AML-193 (cell line): ENCODE measurements at regions not wholly inside any gene's neighbourhood (a gene's known extent, or its start where the extent isn't known, plus 50 kb on each side); places are given as distances from the start of the nearest gene placed in this dataset.
A peak's percentile ranks its signal among the peaks of the same experiment; 100 is the strongest.

Experiments used
- DNase-seq, 2 experiments: peaks; one replicate each; lab custom pipeline; 2025; lab: John Stamatoyannopoulos, UW

DNA sequence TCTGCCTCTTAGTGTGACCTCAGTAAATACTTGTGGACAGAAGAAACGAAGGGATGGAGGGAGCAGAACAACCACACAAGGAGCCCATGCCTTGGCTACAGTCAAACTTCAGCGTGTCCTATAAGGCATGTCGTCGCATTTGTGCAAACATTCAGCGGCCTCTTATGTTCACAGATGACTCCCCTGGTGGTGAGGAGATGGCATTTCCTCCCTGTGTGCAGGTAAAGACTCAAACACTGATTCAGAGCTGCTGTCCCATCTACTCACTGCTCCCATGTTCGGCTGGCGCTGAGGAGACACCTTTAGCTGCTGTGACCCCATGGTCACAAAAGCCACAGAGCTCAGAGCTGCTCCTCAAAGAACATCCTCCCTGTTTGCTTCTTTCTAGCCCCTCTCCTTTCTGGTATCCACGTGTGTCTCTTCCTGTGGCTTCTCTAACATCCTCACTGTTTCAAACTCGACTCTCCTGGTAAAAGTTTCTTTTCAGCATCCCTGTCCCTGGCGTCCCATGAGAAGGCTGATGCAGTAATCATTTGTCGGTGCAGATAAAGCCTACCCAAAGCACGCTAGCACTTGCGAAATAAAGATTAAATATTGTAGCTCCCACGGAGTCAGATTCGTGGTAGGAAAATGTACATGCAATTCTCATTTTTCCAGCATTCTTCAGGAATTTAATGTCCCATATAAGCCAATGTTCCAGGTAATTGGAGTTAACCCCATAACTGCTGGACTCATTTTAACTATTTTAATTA lies 124.9 kb upstream of the NEBL start:
- DNase-seq = no peak

DNA sequence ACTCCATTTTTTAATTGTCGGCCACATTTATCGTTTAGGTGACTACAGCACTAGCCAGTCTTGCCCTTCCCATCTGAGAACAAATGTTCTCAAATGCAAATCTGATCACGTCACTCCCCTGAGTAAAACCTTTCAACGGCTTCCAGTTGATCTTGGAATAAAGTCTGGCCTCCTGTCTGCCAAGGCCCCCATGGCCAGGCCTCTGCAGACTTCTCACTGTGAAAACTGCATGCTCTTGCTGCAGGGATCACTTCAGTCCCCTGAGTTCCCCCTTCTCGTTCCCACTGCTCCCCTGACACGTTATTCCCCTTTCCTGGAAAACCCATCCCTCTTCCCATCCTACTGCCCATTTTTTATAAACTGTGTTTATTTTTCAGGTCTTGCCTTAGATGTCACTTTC lies 124.1 kb upstream of the NEBL start:
- DNase-seq = no peak

DNA sequence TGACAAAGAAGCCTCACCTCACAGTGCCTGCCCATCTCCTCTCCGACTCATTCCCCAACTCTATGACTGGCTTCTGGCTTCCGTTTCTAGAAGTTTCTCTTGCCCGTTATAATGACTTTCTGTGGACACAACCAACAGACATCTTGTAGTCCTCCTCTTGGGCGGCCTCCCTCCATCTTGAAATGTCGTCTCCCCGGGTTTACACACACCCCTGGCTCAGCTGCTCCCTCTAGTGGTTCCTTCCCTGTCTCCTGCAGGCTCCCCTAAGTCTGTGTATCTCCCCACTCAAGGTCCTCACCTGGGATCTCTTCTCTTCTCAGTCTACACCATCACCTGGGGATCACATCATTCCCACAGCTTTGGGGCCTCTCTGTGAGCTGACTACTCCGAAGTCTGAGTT lies 123.4 kb upstream of the NEBL start:
- DNase-seq = peak in 1 of 2 experiments; percentile 21

DNA sequence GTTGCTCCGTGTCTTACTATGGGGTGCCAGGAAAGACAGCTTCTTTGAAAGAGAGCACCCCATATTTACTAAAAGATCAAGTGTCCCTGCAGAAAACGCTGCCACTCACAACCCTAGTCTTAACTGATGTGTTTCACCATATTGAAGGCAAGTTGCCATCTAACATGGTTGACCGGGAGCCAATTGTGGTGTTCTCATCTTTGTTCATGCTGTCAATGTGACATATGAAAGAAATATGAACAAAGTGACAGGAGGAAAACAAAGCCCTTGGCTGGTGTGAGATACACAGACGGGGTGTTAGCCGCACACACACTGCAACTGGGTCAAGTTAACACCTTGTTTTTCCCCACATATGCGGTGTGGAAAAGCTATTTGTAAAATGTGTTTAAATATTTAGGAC lies 122.3 kb upstream of the NEBL start:
- DNase-seq = no peak

DNA sequence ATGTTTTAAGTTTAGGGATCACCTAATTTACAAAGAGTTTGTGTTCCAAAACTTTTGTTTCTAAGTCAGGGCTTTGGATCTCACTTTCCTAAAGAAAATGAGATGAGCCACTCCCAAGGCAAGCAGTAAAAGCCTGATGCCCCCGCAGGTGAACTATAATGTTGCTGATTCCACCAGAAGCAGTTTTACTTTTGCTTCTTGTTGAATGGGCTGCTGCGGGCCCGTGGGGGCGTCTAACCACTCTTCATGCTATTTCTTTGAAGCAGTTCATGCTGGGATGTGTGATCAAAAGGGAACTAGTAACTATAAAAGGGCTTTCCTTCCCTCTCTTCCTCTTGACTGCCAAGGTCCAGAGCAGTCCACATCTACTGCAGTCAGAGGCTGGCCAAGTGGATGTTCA lies 118.7 kb upstream of the NEBL start:
- no peak for DNase-seq

DNA sequence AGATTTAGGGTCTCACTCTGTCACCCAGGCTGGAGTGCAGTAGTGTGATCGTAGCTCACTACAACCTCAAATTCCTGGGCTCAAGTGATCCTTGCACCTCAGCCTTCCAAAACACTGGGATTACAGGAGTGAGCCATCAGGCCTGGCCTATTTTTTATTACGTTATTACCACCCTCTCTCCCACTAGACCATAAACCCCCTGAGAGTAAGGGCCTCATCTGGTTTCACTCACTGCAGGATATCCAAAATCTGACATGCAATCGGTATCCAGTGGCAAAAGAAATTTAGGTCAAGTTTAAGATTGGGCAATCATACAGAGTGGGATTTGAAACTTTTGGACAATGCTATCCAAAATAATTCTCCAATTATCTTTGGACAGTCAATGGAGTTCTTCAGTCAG lies 117.0 kb upstream of the NEBL start:
- DNase-seq = no peak

DNA sequence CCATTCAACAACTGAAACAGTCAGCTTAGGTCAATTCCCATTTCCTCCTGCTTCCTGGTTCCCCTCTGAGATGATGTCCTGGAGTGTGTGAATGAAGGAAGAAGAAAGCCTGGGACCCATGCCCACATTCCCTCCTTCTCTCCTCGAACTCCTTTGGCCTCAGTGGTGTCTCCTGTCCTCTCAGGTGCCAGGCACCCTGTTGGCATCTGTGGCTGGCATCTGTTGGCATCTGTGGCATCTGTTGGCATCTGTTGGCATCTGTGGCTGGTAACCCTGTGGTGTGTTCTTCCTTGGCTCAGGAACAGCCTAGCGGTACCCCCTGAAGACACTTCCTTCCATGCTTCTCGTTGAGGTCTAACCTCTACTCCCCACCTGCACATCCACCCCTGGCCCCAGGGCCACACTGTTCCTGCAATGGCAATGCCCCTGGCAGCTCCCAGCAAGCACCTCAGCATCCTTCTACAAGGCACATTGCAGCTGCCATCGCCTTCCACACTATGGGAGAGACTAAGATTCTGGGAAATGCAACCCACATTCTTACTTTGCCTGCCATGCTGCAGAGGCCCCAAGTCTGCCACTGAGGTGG lies 114.4 kb upstream of the NEBL start:
- no peak for DNase-seq

DNA sequence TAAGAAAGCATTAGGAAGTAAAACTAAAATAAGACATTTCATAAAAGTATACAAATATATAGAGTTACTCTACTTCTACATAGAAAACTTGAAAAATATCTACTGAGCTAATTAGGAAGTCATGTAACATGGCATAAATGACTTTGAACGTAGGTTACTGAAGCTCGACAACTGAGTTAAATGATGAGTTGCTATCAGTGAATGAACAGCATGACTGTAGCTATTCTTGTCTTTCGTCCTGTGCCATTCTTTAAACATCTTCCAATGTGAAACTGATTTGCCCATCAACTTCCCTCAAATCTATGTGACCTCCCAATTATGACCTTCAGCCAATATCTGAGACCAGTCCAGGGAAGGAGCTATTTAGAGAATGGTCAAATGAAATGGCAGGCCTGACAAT lies 113.5 kb upstream of the NEBL start:
- no peak for DNase-seq

DNA sequence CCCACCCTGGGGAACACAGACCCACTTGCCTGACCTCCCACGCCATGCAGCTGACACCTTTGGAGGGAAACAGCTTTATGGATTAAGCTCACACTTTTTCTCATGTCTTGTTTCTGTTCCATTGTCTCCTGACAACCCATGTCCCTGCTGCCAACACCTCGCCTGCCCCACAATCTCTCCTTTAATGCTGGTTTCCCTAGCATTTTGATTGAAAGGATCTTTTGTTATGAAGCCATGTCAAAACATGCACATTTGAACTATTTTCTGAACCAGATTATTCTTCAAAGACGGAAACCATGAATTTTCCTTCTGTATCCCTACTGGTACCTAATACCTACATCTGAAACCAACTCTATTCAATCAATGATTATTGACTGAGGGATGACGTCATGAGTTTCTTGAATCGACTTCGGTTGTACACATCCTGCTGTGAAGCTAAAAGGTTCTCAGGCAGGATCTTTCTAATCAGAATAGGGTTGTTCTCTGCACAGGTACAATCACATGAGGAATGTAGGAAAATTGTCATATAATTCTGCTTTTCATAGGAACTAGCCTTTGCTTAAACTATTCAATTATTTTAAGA lies 106.2 kb upstream of the NEBL start:
- no peak for DNase-seq

DNA sequence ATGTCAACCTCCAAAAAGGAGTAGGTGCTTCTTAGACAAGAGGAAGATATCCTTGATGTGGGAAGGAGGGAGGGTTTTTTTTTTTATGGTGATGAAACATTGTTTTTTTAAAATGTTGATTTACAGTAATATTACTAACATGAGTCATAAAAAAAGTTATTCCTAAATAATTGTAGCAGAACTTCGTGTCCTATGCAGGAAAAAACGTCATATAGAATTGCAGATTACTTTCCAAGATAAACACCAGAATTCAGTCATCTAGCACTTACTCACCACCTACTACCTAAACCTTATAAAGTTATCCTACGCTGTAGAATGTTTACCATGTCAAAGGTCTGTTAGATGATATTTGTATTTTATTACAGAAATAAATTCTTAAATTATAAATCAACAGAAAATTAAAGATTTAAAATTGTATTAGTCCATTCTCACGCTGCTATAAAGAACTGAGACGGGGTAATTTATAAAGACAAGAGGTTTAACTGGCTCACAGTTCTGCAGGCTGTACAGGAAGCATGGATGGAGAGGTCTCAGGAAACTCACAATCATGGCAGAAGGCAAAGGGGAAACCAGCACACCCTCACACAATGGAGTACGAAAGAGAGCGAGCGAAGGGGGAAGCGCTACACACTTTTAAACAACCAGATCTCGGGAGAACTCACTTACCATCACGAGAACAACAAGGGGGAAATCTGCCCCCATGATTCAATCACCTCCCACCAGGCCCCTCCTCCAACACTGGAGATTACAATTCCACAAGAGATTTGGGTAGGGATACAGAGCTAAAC lies 105.2 kb upstream of the NEBL start:
- no peak for DNase-seq

DNA sequence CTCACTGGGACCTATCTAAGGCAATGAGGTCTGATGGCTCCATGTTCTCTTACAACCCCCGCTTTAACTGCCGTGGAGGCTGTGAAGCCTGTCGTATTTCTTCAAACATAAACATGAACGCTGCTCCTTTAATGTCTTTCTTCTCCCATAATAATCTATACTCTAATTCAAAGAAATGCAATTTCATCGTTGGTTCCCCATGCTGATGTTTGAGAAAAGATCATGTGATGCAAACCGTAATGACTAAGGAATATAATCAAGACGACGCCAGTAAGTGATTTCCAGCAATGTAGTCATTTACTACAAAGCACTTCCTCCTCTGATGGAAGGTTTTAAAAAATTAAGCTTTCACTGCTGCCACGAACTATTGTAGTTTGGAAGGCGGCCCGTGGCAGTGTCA lies 102.6 kb upstream of the NEBL start:
- no peak for DNase-seq

DNA sequence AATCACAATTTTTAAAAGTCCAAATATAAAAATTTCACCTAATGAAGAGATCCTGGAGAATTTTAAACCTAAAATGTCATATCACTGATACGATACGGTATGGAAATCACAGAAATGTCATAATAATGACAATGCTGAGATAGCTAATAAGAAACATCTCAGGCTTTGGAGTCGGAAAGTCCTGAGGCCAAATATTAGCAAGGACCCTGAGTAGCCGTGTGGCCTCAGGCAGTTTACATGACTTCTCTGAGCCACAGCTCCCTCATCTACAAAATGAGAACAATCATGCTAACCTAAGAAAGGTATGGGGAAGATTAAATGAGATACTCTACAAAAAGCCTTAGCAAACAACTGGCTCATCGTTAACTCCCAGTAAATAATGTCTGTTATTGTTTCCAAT lies 100.9 kb upstream of the NEBL start:
- DNase-seq = no peak

DNA sequence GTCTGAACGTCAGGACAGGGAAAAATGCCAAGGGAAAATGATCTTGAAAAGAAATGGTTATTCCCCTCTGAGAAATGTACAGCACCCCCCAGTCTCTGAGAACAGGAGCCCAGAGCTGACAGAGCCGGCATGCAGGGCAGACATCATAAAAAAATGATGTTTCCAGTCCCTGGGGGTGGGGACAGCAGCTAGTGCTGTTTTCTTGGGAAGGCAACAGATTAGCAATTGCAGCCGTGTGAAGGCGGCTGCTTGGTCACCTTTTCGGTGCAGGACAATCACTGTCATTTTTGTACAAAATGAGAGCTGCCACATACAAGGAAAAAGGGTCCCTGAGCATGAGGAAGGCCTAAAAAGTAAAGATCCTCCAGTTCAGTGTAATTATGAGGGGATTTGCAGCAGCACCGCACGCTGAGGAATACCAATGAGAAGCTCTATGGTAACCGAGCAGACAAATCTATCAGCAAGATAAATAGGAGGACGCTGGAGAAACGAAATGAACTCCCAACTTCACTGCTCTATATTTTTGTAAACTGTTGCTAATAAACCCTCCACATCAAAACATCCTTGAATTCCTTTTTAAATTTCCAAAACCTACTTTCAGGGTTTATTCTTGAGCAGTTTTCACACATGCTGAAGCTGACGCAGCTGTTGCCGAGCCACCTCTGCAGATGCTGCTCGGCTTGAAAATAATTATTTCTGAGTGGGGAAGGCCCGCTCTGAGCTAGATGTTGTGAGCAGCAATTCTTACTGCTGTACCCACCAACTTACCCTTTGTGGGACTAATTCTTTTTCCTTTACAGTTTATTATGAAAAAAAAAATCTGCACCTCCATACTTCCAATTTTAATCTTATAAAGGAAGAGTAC lies 98.2 kb upstream of the NEBL start:
- no peak for DNase-seq

DNA sequence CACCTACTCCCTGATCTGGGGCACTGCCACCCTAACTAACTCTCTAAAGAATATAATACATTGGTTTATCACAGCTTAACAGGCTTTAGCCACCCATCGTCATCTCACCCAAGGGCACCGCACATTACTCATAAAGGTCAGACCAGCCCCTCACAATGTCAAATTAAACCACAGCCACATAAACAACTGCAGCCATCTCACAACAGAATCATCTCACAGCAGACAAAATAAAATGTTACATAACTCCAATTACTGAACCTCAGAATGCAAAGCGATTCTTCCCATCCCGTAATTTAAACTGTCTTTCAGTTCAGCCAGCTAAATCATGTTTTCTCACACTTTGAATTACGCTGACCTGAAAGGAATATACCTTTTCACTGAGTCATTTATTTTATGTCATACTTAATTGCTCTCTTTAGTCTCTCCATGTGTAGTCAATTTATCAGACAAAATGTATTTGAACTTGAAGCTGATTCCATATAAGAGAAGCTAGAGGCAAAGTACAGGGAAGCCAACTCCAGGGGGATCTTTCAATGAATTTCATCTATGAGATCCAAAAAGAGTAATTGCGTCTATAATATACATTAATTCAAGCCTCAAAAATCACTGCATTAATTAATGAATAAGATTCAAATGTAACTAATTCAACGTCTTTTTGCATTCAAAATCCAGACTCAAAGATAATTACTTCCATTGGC lies 96.9 kb upstream of the NEBL start:
- no peak for DNase-seq

DNA sequence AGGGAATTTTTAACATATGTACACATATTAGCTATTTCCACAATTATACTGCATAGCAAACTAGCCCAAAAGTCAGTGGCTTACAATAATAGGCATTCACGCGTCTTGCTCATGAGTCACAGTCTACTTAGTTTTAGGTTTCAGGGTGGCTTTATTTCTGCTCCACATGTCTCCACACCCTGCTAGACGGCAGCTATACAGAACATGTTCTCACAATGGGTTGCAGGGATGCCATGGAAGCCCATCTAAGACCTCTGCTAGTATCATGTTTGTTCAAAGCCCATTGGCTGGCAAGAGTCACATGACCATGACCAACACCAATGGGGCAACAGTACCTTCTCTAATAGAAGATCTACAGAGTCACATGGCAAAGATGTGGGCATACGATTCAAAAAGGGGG lies 96.3 kb upstream of the NEBL start:
- DNase-seq = no peak

DNA sequence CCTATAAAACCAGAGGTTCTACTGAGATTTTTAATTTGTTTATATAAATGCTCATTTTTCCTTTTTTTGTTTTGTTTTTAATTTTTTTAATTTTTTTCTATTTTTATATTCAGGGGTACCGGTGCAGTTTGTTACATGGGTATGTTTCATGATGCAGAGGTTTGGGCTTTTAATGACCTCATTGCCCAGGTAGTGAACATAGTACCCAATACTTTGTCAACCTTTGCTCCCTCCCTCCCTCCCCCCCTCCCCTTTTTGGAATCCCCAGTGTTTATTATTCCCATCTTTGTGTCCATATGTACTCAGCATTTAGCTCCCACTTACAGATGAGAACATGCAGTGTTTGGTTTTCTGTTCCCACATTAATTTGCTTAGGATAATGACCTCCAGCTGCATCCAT lies 94.4 kb upstream of the NEBL start:
- no peak for DNase-seq

DNA sequence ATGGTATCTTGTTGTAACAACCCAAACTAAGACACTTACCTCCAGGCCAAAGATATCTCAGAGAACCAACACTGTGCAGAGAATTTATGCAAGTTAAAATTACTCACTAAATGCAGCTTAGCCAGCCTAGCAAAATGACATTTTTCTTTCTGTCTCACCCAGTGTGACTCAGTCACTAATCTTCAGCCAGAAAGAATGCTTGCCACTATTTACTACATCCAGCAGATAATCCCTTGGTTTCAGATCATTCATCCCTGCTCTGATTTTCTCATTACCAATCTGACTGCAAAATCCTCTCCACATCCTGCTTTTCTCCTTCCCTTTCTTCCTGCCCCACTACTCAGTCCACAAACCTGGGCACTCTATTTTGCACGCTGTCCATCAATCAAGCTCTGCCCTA lies 93.5 kb upstream of the NEBL start:
- no peak for DNase-seq

DNA sequence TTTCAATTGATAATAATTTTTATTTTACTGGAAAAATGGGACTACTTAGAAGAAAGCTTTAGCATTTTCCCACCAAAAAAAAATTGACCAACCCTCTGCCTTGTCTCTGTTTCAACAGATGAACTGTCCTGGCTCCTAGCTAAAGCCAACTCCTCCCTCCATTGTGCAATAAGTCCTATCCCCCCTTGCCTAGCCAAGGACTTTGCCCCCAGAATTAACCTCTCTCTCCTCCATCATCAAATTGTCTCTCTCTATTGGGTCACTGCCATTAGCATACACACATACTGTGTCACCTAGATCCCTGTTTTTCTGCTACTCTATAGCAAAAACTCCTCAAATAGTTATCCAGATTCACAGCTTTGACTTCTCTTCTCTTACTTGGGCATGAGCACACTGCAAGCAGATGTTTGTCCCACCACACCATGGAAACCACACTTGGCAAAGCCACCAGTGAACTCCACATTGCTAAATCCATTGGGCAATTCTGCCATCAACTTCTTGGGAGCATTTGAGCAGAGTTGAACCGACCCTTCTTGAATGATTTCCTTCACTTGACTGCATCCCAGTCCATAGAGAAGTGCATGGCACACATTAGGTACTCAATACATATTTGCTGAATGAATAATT lies 91.4 kb upstream of the NEBL start:
- DNase-seq = no peak

DNA sequence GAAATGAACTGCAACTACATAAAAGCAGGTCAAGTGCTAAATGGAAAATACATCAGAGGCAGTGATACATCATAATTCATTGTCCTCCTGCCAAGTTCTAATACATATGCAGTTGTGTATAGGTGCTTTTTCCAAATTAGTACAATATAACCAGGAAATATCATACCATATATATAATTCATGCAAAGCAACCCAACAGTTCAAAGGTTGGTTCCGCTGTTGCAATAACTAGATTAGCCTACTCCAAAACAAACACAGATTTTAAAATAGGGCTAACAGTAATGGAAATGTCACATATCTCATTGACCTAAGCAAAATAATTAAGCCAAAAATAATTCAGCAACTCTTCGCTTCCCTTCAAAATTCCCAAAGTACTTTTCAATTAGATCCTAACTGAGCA lies 88.9 kb upstream of the NEBL start:
- no peak for DNase-seq

DNA sequence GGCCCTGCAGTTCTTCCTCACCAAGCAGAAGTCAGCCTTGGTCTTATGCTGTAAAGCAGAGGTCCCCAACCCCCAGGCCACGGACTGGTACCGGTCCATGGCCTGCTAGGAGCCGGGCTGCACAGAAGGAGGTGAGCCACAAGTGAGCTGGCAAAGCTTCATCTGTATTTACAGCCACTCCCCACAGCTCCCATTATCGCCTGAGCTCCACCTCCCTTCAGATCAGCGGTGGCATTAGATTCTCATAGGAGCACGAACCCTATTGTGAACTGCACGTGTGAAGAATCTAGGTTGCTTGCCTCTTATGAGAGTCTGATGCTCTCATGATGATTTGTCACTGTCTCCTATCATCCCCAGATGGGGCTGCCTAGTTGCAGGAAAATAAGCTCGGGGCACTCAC lies 87.6 kb upstream of the NEBL start:
- DNase-seq = no peak

DNA sequence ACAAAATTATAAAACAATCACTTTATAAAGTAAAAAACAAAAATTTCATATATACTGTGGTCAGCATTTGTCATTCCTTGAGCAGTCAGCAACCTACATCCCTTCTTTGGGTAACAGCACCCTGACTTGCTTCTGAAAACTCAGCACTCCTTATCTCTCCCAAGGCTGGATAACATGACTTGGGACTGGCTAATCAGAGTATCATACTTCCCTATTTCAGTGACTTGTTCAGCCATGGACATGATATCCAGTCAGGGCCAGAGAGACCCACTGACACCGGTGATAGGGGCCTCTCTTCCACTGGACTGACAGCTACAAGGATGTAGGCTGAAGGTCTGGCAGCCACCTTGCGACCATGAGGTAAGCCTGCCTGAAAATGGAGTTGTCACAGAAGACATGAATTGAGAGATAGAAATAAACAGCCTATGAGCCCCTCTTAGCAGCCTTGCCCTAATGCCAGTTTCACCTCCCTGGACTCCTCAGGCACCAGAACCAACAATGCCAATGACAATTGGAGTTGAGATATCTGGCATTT lies 84.4 kb upstream of the NEBL start:
- DNase-seq = no peak
